GM12878 (cell line): ENCODE measurements at regions not wholly inside any gene's neighbourhood (a gene's known extent, or its start where the extent isn't known, plus 50 kb on each side); places are given as distances from the start of the nearest gene placed in this dataset.

Experiments
- CHD4 ChIP-seq: fragments of 200-600 bp; sonication (generic); IDR thresholded peaks from 2 replicates; pipeline ENCODE4 v1.6.1; 2016; ENCODE audit warnings: mild to moderate bottlenecking
- EP300 ChIP-seq, 2 experiments: fragments of 150-350 bp in 1 of 2; IDR thresholded peaks; 2 replicates each; pipeline ENCODE4 v1.6.1; 2011 to 2012; ENCODE audit warnings: low read depth in 2 of 2, low read length in 2 of 2, borderline replicate concordance in 1 of 2, improper control_type of control experiment in 1 of 2, inconsistent platforms in 1 of 2; ENCODE audit not compliant: control insufficient read depth in 1 of 2
- HDAC6 ChIP-seq: fragments of 200-600 bp; sonication (generic); IDR thresholded peaks from one replicate; pipeline ENCODE4 v1.8.0; 2017; ENCODE audit warnings: antibody characterized with exemption; ENCODE audit not compliant: unreplicated experiment
- IRF3 ChIP-seq: fragments of 450-650 bp; IDR thresholded peaks from 2 replicates; pipeline ENCODE4 v1.6.1; 2014; ENCODE audit warnings: mild to moderate bottlenecking
- NFXL1 ChIP-seq: fragments of 450-650 bp; IDR thresholded peaks from 2 replicates; pipeline ENCODE4 v1.6.1; 2017; ENCODE audit warnings: antibody characterized with exemption, mild to moderate bottlenecking, borderline replicate concordance
- NR2C2 ChIP-seq: IDR thresholded peaks from 2 replicates; pipeline ENCODE4 v1.6.1; 2011; ENCODE audit warnings: borderline replicate concordance, low read depth; ENCODE audit not compliant: control insufficient read depth, insufficient read length
- POLR2A ChIP-seq: IDR thresholded peaks from 2 replicates; pipeline ENCODE4 v1.6.1; 2011; ENCODE audit warnings: low read depth, mild to moderate bottlenecking, low read length
- RAD51 ChIP-seq: fragments of 450-650 bp; IDR thresholded peaks from 2 replicates; pipeline ENCODE4 v1.6.1; 2016; ENCODE audit warnings: moderate library complexity, mild to moderate bottlenecking, inconsistent platforms
- SIN3A ChIP-seq: IDR thresholded peaks from 2 replicates; pipeline ENCODE4 v1.6.1; 2012; ENCODE audit warnings: low read depth, low read length, improper control_type of control experiment
- ZBTB33 ChIP-seq: fragments of 450-650 bp; IDR thresholded peaks from 2 replicates; pipeline ENCODE4 v1.6.1; 2017; ENCODE audit warnings: mild to moderate bottlenecking
- ZNF207 ChIP-seq: fragments of 450-650 bp; IDR thresholded peaks from 2 replicates; pipeline ENCODE4 v1.6.1; 2014; ENCODE audit warnings: antibody characterized with exemption, mild to moderate bottlenecking, borderline replicate concordance
- ZNF274 ChIP-seq: IDR thresholded peaks from one replicate; pipeline ENCODE4 v1.8.0; 2011; ENCODE audit not compliant: insufficient read length, insufficient read depth

- no peak for TF ChIP-seq POLR2A
- TF ChIP-seq IRF3 = no peak
- no peak for TF ChIP-seq SIN3A
- TF ChIP-seq ZNF207 = no peak
- TF ChIP-seq NR2C2 = no peak
- TF ChIP-seq EP300 (IDR thresholded peaks at IDR 0.05; ENCODE audit: borderline replicate concordance in 1 of 2, control insufficient read depth in 1 of 2, low read depth in 2 of 2, low read length in 2 of 2) = no peak
- TF ChIP-seq ZNF274 = no peak
- no peak for TF ChIP-seq NFXL1
- TF ChIP-seq RAD51 = no peak
- TF ChIP-seq CHD4 = no peak
- TF ChIP-seq ZBTB33 = no peak
- no peak for TF ChIP-seq HDAC6
These were observed 139.8 kb downstream of the ARRDC3 start for GRCh38 chr5:91243286-91243685.
